GM19438 (cell line): ENCODE measurements at regions not wholly inside any gene's neighbourhood (a gene's known extent, or its start where the extent isn't known, plus 50 kb on each side); places are given as distances from the start of the nearest gene placed in this dataset.

Experiments used
- ATAC-seq: cut with Tn5 transposase; IDR thresholded peaks from one replicate; pipeline ENCODE4 v1.9.1; 2021; ENCODE audit warnings: low read depth; ENCODE audit not compliant: unreplicated experiment

GRCh38 chr1:229990326-229990725, 76.7 kb upstream of the GALNT2 start:
- no peak for ATAC-seq

GRCh38 chr1:229991104-229991513, 75.9 kb upstream of the GALNT2 start:
- ATAC-seq, result no peak

- no peak for ATAC-seq
Measured at GRCh38 chr1:229991724-229992333, 75.2 kb upstream of the GALNT2 start.

- ATAC-seq, result no peak
Measured at GRCh38 chr1:229993060-229993459, 74.0 kb upstream of the GALNT2 start.

GRCh38 chr1:229993894-229994293, 73.1 kb upstream of the GALNT2 start:
- no peak for ATAC-seq

- ATAC-seq, result no peak
Measured at GRCh38 chr1:229999004-229999670, 67.9 kb upstream of the GALNT2 start.

GRCh38 chr1:230000493-230001184, 66.4 kb upstream of the GALNT2 start:
- ATAC-seq, result no peak

GRCh38 chr1:230002164-230002803, 64.8 kb upstream of the GALNT2 start:
- ATAC-seq, result no peak

- ATAC-seq, result no peak
Measured at GRCh38 chr1:230003409-230003808, 63.6 kb upstream of the GALNT2 start.

- ATAC-seq, result no peak
Measured at GRCh38 chr1:230005040-230005439, 62.0 kb upstream of the GALNT2 start.

- ATAC-seq, result no peak
Measured at GRCh38 chr1:230008721-230009120, 58.3 kb upstream of the GALNT2 start.

- no peak for ATAC-seq
Measured at GRCh38 chr1:230009611-230010313, 57.3 kb upstream of the GALNT2 start.

GRCh38 chr1:230010603-230011332, 56.3 kb upstream of the GALNT2 start:
- no peak for ATAC-seq

- no peak for ATAC-seq
Measured at GRCh38 chr1:230011333-230012092, 55.5 kb upstream of the GALNT2 start.

- ATAC-seq, result no peak
Measured at GRCh38 chr1:230012093-230012393, 55.0 kb upstream of the GALNT2 start.

- ATAC-seq, result no peak
Measured at GRCh38 chr1:230012741-230013140, 54.3 kb upstream of the GALNT2 start.

GRCh38 chr1:230016159-230016558, 50.9 kb upstream of the GALNT2 start:
- ATAC-seq, result no peak
